Heart left ventricle (tissue), 16 donors: ENCODE measurements at regions not wholly inside any gene's neighbourhood (a gene's known extent, or its start where the extent isn't known, plus 50 kb on each side); places are given as distances from the start of the nearest gene placed in this dataset.

Source experiments
- ATAC-seq, 4 donors: fragments of 200-7000 bp; cut with Tn5 transposase; one replicate each; pipeline ENCODE4 v1.9.1; 2020 to 2022; ENCODE audit warnings: moderate library complexity in 4 of 4, mild to moderate bottlenecking in 3 of 4, moderate number of reproducible peaks in 1 of 4
- DNase-seq, 5 donors: peaks; one replicate each; pipeline ENCODE4 v3.0.0-alpha.2; 2020
- H3K27ac ChIP-seq, 12 donors: fragments of 200-600 bp; sonication (generic) in 4 of 12; one replicate each; pipeline versions ENCODE4 v1.5.0 to v1.8.0; 2016 to 2022; ENCODE audit warnings: mild to moderate bottlenecking in 2 of 12
- H3K27me3 ChIP-seq, 9 donors: fragments of 200-600 bp; sonication (generic) in 2 of 9; one replicate each; pipeline versions ENCODE4 v1.5.1 to v1.8.0; 2016 to 2022; ENCODE audit warnings: mild to moderate bottlenecking in 3 of 9
- H3K36me3 ChIP-seq, 9 donors: fragments of 200-600 bp; sonication (generic) in 2 of 9; one replicate each; pipeline versions ENCODE4 v1.5.0 to v1.8.0; 2018 to 2022; ENCODE audit warnings: mild to moderate bottlenecking in 2 of 9
- H3K4me1 ChIP-seq, 12 donors: fragments of 200-600 bp; sonication (generic) in 4 of 12; one replicate each; pipeline versions ENCODE4 v1.5.0 to v1.8.0; 2016 to 2022; ENCODE audit warnings: mild to moderate bottlenecking in 3 of 12
- H3K4me3 ChIP-seq, 12 donors: fragments of 200-600 bp; sonication (generic) in 4 of 12; one replicate each; pipeline versions ENCODE4 v1.5.0 to v1.8.0; 2017 to 2022; ENCODE audit warnings: mild to moderate bottlenecking in 9 of 12, moderate library complexity in 4 of 12
- H3K9me3 ChIP-seq, 12 donors: fragments of 200-600 bp; sonication (generic) in 4 of 12; one replicate each; pipeline versions ENCODE4 v1.5.0 to v1.8.0; 2016 to 2022; ENCODE audit warnings: mild to moderate bottlenecking in 1 of 12
- CTCF ChIP-seq, 12 donors: fragments of 200-600 bp; sonication (generic) in 4 of 12; IDR thresholded peaks; one replicate each; pipeline versions ENCODE4 v1.5.0 to v1.8.0; 2018 to 2022; ENCODE audit warnings: antibody characterized with exemption in 12 of 12, mild to moderate bottlenecking in 5 of 12
- POLR2A ChIP-seq, 2 donors: fragments of 450-650 bp; IDR thresholded peaks; one replicate each; pipeline ENCODE4 v1.6.1; 2017; ENCODE audit warnings: antibody characterized with exemption in 2 of 2, mild to moderate bottlenecking in 2 of 2, moderate library complexity in 2 of 2
- WGBS, 4 donors: extraction: QIAGEN DNeasy Blood & Tissue Kit in 2 of 4; methylation state at CpG; one replicate each; pipeline versions ENCODE4 v1.1.5 to v1.1.7; 2013 to 2018; 5-methylcytosine and 5-hydroxymethylcytosine counted together
- intact Hi-C, 10 donors: fragments of 100-400 bp; cut with DNase I; formaldehyde crosslinking; loops; one replicate each; pipeline versions ENCODE4 v1.11.1 to v1.14.2; 2022
- donor health status: ischemic (EF 13 %, LVEDD 7.1; RV severe dilation, severe dysfunction).
- donor health status: healthy with polysubstance abuse.
- donor health status: DM: no; HTN: yes; CAD: no.
- donor health status: DM: no; HTN: no; CAD: no.
- donor health status: ischemic (EF 25% LVEDD 6.9; RV normal size, moderate dysfunction).
- donor health status: ischemic (EF 25% LVEDD 5.7; RV mildly dilated, moderate dysfunction).
- donor health status: healthy.
- donor health status: DM: yes; HTN: yes; CAD: no.
- donor health status: ischemic (EF 35%, LVEDD 5.7; RV mildly dilated, moderate dysfunction).
- donor health status: nonischemic (EF 11% LVEDD 7.7; RV severe dilation, severe dysfunction).
- donor health status: DM: yes; HTN: yes; CAD: no.
- donor health status: PGD.
- donor health status: ischemic (EF 29% LVEDD 5.4; RV normal size, mild dysfunction).
- donor health status: nonischemic (EF 23%, LVEDD 6.1; RV moderate dilation, normal function).

- peaks cover 0 to 11% (median 0%) of the 10 kb centered on the region in 12 donors for H3K9me3 ChIP-seq
- no peak overlapping the region for H3K4me3 ChIP-seq
- no peaks in the 10 kb centered on the region for H3K27me3 ChIP-seq
- intact Hi-C loops = no loop called here
- H3K4me1 ChIP-seq = no peaks in the 10 kb centered on the region
- TF ChIP-seq CTCF (IDR thresholded peaks at IDR 0.05) = no peak
- TF ChIP-seq POLR2A (IDR thresholded peaks at IDR 0.05) = no peak
- 69 to 80% (median 78%) methylated on average over 13 of the region's 13 CpGs for WGBS, 4 donors
- H3K36me3 ChIP-seq = no peaks in the 10 kb centered on the region
- ATAC-seq (no peak), DNase-seq (no peak)
- no peak overlapping the region for H3K27ac ChIP-seq
Measured at GRCh38 chr5:2983583-2984300, 232.3 kb upstream of the IRX2 start.

- ATAC-seq (no peak), DNase-seq (no peak)
- Histone ChIP-seq H3K27me3 (no peaks in the 10 kb centered on the region), H3K9me3 (peaks cover 0 to 11% (median 0%) of the 10 kb centered on the region in 12 donors), H3K4me1 (no peaks in the 10 kb centered on the region), H3K27ac (no peak overlapping the region), H3K36me3 (no peaks in the 10 kb centered on the region), H3K4me3 (no peak overlapping the region)
- TF ChIP-seq POLR2A (IDR thresholded peaks at IDR 0.05) (no peak), CTCF (IDR thresholded peaks at IDR 0.05) (no peak)
- intact Hi-C loops = no loop called here
- 73 to 83% (median 76%) methylated on average over 9 of the region's 9 CpGs for WGBS, 4 donors
Measured at GRCh38 chr5:2981652-2982051, 230.2 kb upstream of the IRX2 start.

GRCh38 chr5:2981035-2981434 is 229.6 kb upstream of the IRX2 start:
- H3K4me1 ChIP-seq = no peaks in the 10 kb centered on the region
- ATAC-seq = no peak
- peaks cover 0 to 11% (median 0%) of the 10 kb centered on the region in 12 donors for H3K9me3 ChIP-seq
- no peaks in the 10 kb centered on the region for H3K27me3 ChIP-seq
- no peak for DNase-seq
- no peaks in the 10 kb centered on the region for H3K36me3 ChIP-seq
- no peak overlapping the region for H3K27ac ChIP-seq
- no peak overlapping the region for H3K4me3 ChIP-seq
- TF ChIP-seq POLR2A (IDR thresholded peaks at IDR 0.05) = no peak
- no peak for TF ChIP-seq CTCF (IDR thresholded peaks at IDR 0.05)
- intact Hi-C loops = no loop called here
- 71 to 77% (median 76%) methylated on average over 9 of the region's 9 CpGs for WGBS, 4 donors

- Histone ChIP-seq H3K4me3 (no peak overlapping the region), H3K36me3 (no peaks in the 10 kb centered on the region), H3K4me1 (no peaks in the 10 kb centered on the region), H3K9me3 (peaks cover 0 to 20% (median 7%) of the 10 kb centered on the region in 12 donors), H3K27me3 (no peaks in the 10 kb centered on the region), H3K27ac (no peak overlapping the region)
- WGBS, 4 donors = 23 to 44% (median 40%) methylated on average over 2 of the region's 2 CpGs
- no peak for TF ChIP-seq POLR2A (IDR thresholded peaks at IDR 0.05)
- no peak for TF ChIP-seq CTCF (IDR thresholded peaks at IDR 0.05)
- ATAC-seq (no peak), DNase-seq (no peak)
- intact Hi-C loops = no loop called here
Measured at GRCh38 chr5:2960294-2960693, 208.8 kb upstream of the IRX2 start.
